ENCODE measurements at regions not wholly inside any gene's neighbourhood (a gene's known extent, or its start where the extent isn't known, plus 50 kb on each side); places are given as distances from the start of the nearest gene placed in this dataset.
A peak's percentile ranks its signal among the peaks of the same experiment; 100 is the strongest.

DNA sequence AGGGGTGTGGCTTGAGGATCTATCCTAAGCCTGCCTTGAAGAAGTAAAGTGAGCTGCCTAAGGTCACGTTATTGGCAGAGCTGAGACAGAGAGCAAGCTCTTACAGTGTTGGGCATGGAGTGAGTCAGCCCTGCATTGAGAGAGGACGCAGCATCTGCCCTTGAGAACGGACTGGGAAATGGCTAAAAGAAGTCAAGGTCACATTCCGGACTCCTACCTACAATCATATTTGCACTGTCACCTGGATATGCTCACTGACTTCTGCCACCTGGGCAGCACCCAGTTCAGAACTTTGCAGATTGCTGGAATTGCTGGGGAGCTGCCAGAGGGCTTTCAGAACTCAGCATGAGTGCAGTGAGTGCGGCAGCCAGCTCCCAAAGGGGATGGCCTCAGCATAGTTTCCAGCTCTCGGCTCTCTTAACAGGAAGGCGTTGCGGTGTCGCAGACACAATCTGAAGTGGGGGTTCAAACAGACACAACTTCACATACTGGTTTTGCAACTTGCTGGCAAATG lies 199.3 kb upstream of the SGK1 start:
- H3K27ac ChIP-seq (ENCODE audit: low read depth, low read length): no peak overlapping the region
- H3K79me1 ChIP-seq (ENCODE audit: low read depth, low read length): no peaks in the 10 kb centered on the region
- no peaks in the 10 kb centered on the region for H3K23me2 ChIP-seq (ENCODE audit: low read depth, low read length)
- CTCF ChIA-PET (ENCODE audit: partially characterized antibody): interaction anchor here (0.6 to 1.5 kb wide), 8 partner anchors 9 to 395 kb away, joined by 3 to 6 read pairs (median 3); no protein-coding TSS in a partner anchor
- FAIRE-seq: no peak
- no peak overlapping the region for H4K8ac ChIP-seq (ENCODE audit: extremely low read depth, insufficient read depth, low read length)
- no peak overlapping the region for H3K56ac ChIP-seq (replicated peaks; ENCODE audit: insufficient read length, low read depth, low read length)
- H2AFZ ChIP-seq (ENCODE audit: low read length): peak overlapping the region; percentile 89; the same call in 1 of the 2 replicates
- no peaks in the 10 kb centered on the region for H3K36me3 ChIP-seq (ENCODE audit: control insufficient read depth in 2 of 4, insufficient read depth in 4 of 4, low read length in 3 of 4)
- no peak overlapping the region for H2BK20ac ChIP-seq (ENCODE audit: low read length)
- H3K9me3 ChIP-seq (ENCODE audit: insufficient read depth in 2 of 2, low read depth in 1 of 2, low read length in 1 of 2): no peaks in the 10 kb centered on the region
- H2BK120ac ChIP-seq (replicated peaks; ENCODE audit: low read depth, low read length): no peak overlapping the region
- H3K23ac ChIP-seq (ENCODE audit: insufficient read length): no peak overlapping the region
- no peak overlapping the region; a peak in 1 of 7 replicates for H3K9ac ChIP-seq (replicated peaks in 1 of 4; ENCODE audit: extremely low read depth in 1 of 4, low read depth in 3 of 4, low read length in 3 of 4)
- no peak overlapping the region for H4K91ac ChIP-seq (replicated peaks; ENCODE audit: insufficient read length, low read length)
- peak overlapping the region; percentile 56 to 66 for H3K4me2 ChIP-seq (ENCODE audit: insufficient read depth in 1 of 2, low read depth in 2 of 2, low read length in 2 of 2)
- WGBS, 2 experiments (ENCODE audit: extremely low coverage in 1 of 2, insufficient coverage in 1 of 2, insufficient read length in 1 of 2, insufficient replicate concordance in 2 of 2, low coverage in 1 of 2, low lambda C conversion rate in 2 of 2, missing lambda C conversion rate in 1 of 2): 55% methylated on average over 9 of the region's 9 CpGs; no CpG with 5 or more reads in 1 of the 2 experiments
- peak overlapping the region in 2 of 4 experiments; percentile 16 to 32; a peak in 3 of 8 replicates for H3K4me3 ChIP-seq (ENCODE audit: extremely low read depth in 1 of 4, insufficient read depth in 2 of 4, low read depth in 3 of 4, low read length in 4 of 4)
- no peaks in the 10 kb centered on the region for H4K20me1 ChIP-seq (replicated peaks in 1 of 2; ENCODE audit: control insufficient read depth in 1 of 2, insufficient read depth in 2 of 2, low read length in 2 of 2)
- no peak overlapping the region; the same call in 1 of the 2 replicates for H2BK15ac ChIP-seq (ENCODE audit: low read length)
- no peaks in the 10 kb centered on the region for H3K79me2 ChIP-seq (ENCODE audit: control insufficient read depth in 1 of 2, insufficient read depth in 2 of 2, low read length in 2 of 2)
- peak in 1 of 2 experiments; percentile 53 for DNase-seq (ENCODE audit: low read depth in 1 of 2, low spot score in 2 of 2)
- H3K4ac ChIP-seq (replicated peaks; ENCODE audit: insufficient read length, low read depth, low read length): no peak overlapping the region
- no peaks in the 10 kb centered on the region for H3K27me3 ChIP-seq (replicated peaks in 1 of 4; ENCODE audit: control insufficient read depth in 3 of 4, extremely low read depth in 1 of 4, insufficient read depth in 3 of 4, low read length in 3 of 4)
- H2BK5ac ChIP-seq (ENCODE audit: low read depth, low read length): no peak overlapping the region
- H3K14ac ChIP-seq (ENCODE audit: insufficient read length): no peak overlapping the region
- H3K18ac ChIP-seq (ENCODE audit: extremely low read depth, low read length): no peak overlapping the region; the same call in 1 of the 2 replicates
- H2AK5ac ChIP-seq (ENCODE audit: low read depth, low read length): no peak overlapping the region
- peaks cover 0 to 5% (median 3%) of the 10 kb centered on the region in 4 experiments; a peak in 4 of 7 replicates for H3K4me1 ChIP-seq (replicated peaks in 1 of 4; ENCODE audit: control insufficient read depth in 3 of 4, insufficient read depth in 4 of 4, low read length in 3 of 4)
- no peak overlapping the region for H4K5ac ChIP-seq (ENCODE audit: insufficient read length, low read depth, low read length)
- POLR2A ChIA-PET (ENCODE audit: partially characterized antibody): no interaction called here
- H2BK12ac ChIP-seq (ENCODE audit: low read depth, low read length): peak overlapping the region; percentile 29; the same call in 1 of the 2 replicates
- TF ChIP-seq CHD1 (IDR thresholded peaks at IDR 0.05; ENCODE audit: low read depth, low read length) (no peak), SUZ12 (IDR thresholded peaks at IDR 0.05; ENCODE audit: low read length) (no peak)
